ENCODE measurements at regions not wholly inside any gene's neighbourhood (a gene's known extent, or its start where the extent isn't known, plus 50 kb on each side); places are given as distances from the start of the nearest gene placed in this dataset.
A peak's percentile ranks its signal among the peaks of the same experiment; 100 is the strongest.
"Not testable (repeated sequence)": the region's sequence is repeated elsewhere in the genome, so short reads cannot be mapped to it uniquely, and the experiment has no call there.

GRCh38 chr9:82880336-82881050 is 182.4 kb downstream of the RASEF start:
- no peak for DNase-seq

DNA sequence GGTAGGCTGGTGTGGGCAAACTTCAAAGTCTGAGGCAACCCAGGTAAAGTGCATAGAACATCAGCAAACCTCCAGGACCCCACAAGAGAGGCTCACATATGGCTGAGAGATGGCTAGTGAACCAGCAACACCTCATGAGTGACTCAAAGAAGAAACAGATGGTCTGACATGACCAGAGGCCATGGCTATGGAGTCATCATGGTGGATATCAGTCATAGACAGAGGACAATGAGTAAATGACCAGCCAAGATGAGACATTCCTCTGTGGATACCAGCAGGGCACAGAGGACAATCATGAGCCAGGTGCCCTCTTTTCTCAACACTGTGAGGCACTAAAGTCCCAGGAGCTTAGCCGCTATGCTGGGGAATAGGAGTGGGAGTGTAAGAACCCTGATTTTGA is 180.8 kb downstream of the RASEF start:
- DNase-seq: no peak

DNA sequence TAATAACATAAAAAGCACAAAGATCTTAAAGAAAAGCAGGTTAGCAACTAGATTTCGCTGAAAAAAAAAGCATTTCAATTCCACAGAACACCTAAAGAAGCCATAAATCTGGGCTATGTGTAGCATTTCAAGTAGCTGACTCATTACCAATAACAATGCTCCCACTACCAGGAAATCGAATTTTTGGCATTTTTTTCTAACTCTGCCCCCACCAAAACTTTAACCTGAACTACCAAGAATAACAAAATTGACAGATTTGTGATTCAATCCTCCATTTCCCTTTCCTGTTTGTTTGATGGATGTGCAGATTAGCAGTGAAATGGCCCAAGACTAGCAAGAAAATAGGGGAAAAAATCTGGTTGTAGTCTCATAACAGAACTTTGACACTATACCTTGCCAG is 180.2 kb downstream of the RASEF start:
- DNase-seq: peak in 1 of 5 experiments; percentile 24

DNA sequence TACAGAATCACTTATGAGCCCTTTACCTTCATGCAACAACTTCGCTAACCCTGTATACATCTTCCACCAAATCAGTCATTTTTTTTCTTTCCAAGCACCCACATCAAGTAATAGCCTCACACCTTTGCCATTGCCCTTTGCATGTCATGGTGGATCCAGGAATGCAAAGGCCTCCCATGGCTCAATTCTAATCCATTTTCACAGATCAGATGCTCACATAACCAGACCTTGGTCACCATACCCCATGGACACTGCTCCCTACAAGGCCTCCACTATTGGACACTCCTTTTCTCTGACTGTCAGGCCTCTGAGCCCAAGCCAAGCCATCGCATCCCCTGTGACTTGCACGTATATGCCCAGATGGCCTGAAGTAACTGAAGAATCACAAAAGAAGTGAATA is 179.5 kb downstream of the RASEF start:
- no peak for DNase-seq

DNA sequence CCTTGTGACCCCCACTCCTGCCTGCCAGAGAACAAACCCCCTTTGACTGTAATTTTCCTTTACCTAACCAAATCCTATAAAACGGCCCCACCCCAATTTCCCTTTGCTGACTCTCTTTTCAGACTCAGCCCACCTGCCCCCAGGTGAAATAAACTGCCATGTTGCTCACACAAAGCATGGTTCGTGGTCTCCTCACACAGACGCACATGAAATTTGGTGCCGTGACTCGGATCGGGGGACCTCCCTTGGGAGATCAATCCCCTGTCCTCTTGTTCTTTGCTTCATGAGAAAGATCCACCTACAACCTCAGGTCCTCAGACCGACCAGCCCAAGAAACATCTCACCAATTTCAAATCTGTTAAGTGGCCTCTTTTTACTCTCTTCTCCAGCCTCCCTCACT is 179.0 kb downstream of the RASEF start:
- not testable (repeated sequence) for DNase-seq

GRCh38 chr9:82890401-82890800 is 172.5 kb downstream of the RASEF start:
- DNase-seq: no peak

DNA sequence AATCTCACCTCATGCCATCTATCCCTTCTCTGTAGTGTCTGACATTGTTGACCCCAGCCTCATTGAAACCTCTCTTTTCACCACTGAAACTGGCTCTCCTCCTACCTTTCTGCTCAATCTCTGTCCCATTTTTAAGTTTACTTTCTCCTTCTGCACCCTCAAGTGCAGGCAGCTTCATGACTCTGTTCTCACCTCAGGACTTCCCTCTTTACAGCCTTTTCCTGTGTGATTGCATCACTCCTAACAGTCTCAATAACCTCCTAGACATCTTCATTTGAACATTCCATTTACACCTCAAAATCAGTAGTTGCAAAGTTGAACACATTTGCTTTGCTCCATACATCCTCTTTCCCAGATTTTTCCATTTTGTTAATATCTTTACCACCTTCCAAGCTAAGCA is 172.1 kb downstream of the RASEF start:
- no peak for DNase-seq

DNA sequence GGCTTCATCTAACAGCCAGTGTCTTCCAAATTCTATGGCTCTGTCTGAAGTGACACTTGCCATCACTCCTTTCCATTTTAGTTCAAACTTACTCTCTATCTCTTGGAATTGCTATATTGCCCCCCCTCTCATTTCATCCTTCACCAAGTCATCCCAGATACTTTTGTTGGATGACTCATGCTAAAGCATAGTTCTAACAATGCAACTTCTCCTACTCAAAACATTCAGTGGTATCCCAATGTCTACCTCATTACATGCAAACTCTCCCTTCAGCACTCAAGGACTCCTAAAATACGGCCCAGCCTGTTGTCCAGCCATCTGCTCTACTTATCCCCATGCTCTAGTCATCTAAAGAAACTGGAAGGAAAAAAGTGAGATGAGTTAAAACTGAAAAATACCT is 171.6 kb downstream of the RASEF start:
- DNase-seq: no peak

DNA sequence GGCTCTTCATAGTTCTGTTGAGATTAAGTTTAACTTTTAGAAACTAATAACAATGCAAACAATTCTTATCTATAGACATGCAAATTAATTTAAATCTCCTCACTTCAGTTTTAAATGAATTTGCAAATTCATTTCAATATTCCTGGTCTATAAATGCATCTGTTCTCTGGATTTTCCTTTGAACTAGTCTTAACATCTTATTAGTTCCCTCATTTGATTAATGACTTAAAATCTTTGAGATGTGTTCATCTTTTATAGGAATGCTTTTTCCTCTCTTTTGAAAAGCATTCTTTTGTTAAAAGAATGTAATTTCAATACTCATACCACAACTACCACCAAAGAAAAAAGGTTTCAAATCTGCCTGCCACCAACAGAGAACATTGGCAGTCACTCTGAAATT is 169.4 kb downstream of the RASEF start:
- no peak for DNase-seq

DNA sequence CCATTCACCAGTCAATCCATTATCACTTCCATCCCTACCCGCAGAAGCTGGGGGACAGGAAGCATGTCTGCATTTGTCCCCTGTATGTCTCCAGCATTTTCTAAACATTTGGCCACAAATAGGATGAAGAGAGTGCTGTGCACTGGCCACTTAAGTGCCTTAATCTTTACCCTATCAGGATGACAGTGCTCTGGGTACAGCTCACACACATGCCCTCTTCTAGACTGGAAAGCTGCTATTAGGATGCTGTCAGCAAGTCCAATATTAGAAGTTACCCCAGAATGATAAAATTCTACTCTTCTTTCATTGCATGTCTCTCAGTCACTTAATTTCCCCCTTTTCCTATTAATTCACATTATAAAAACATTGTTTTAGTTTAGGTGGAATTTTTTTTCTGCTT is 168.4 kb downstream of the RASEF start:
- no peak for DNase-seq

GRCh38 chr9:82894961-82895821 is 167.8 kb downstream of the RASEF start:
- no peak for DNase-seq

DNA sequence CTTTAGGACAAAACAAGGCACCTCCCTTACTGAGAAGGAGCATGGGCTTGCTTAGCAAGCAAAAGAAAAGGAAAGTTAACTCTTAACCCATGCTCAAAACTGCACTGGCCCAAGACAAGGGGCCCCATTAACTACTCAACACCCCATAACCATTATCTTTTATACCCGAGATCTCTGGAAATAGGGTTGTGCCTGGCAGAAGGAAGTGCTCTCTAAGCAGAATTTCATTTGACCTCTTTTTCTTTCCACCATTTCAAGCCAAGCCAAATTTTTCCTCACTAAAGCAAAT is 167.2 kb downstream of the RASEF start:
- DNase-seq: no peak

DNA sequence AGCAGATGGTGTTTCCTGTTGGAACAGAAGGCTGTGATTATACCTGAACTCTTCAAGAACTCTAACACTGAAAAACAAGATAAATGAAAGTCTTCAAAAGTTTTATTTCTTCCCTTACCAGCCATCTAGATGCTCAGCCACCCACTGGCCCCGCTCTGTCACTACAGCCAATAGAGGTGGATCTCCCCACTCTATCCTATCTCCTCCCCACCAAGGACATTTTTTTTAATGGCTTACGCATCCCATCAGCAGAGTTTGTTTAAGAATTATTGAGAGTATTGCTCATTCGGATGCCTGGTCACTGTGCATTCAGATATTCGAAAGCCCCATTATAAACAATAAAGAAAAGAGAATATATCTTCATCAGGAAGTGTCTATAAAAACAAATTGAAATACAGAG is 159.4 kb downstream of the RASEF start:
- DNase-seq: no peak

DNA sequence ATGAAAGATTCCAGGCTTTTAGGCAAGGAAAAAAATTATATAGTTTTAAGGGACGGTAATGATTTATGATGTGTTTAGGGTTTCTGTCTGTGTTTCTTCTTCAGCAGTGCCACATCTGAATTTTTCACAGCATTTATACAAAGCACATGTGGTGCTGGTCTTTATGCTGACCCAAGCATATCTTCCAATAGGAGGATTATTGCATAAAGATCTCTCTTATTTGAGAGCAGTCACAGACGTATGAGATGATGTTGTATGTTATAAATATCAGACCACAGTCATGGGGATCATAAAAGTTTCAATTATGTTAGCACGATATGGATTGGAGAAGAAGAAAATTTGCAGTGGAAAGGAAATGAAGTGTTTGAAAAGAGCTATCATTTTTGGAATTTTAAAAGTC is 150.9 kb downstream of the RASEF start:
- no peak for DNase-seq

- no peak for DNase-seq
These were observed 150.3 kb downstream of the RASEF start for GRCh38 chr9:82912645-82913044.

GRCh38 chr9:82916238-82916637 is 146.7 kb downstream of the RASEF start:
- DNase-seq: not testable (repeated sequence)

DNA sequence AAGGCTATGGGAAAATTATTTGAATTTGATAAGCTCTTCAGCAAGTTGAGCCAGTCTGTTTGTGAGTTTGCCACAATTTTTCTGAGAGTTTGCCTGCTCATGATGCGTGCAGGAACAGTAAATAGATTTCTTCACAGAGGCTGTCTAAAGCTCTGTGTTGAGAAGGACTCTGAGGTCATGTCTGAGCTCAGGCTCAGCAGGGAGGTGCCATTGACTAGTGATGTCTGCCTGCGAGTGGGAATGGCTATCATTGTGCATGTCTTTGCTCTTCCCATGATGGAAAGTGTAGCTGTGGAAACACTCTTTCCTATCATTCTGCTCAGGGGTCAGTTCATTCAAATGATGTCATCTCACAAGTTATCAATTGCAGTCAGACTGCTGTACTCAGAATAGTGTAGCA is 142.8 kb downstream of the RASEF start:
- DNase-seq: no peak

DNA sequence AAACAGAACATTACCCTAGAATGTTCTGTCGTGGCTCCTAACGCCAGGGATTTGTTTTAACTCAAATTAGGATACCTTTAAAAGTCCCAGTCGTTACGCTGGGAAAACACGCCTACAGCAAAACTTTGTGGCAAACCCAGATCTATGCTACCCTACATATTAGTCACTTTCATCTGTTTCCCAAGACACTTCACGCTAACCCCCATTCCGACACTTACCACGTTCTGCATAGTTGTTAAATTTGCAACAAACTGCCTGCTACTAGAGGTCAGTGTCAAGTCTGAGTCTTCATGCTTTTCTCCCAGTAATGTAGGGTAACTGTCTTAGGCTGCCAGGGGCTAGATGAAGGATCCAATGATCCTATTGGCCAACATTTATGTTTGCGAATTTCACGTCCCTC is 140.3 kb downstream of the RASEF start:
- DNase-seq: no peak

GRCh38 chr9:82923092-82923911 is 139.6 kb downstream of the RASEF start:
- no peak for DNase-seq

DNA sequence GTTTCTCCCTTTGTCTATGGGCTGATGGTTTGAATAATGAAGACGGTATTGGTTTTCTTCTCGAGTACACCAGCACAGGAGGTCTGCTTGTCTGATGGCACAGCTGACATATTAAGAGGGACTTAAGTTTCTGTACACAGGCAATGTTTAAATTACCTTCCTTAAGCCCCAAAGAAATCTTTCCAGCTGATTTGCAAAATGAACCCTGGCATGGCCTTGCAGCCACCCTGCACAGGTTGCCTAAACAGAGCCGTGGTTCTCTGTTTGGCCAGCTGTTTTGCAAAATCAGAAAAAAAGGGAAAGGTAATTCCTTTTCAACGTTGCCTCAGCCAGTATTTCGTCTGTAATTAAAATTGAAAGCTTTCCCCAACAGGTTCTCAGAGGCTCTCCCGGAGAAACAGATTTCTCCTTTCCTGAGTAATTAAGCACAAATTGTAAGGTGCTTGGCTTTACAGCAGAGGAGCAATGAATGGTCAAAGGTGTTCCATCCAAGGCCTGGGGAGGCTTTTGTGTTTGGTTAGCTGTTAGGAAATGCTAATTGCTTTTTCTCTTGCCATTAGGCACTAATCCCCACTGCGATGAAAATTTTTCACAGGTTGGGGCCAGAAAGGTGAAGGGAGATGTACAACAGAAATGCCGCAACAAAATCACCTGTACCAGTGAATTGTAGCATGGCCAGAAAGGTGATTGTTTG is 138.9 kb downstream of the RASEF start:
- DNase-seq: no peak

All from T-helper 2 cell (primary cell).